RWPE1 (cell line): ENCODE measurements at regions not wholly inside any gene's neighbourhood (a gene's known extent, or its start where the extent isn't known, plus 50 kb on each side); places are given as distances from the start of the nearest gene placed in this dataset.

Source experiments
- CTCF ChIA-PET: fragments of 350-600 bp; sonication (Branson Sonifier 250); formaldehyde crosslinking; extraction: SDS; loops from one replicate; lab custom pipeline; 2021; lab: Yijun Ruan, JAX
- POLR2A ChIA-PET: fragments of 400-600 bp; formaldehyde crosslinking; extraction: SDS; loops from one replicate; lab custom pipeline; 2020; ENCODE audit warnings: antibody characterized with exemption; ENCODE audit not compliant: low non-redundant PET; lab: Yijun Ruan, JAX
- DNase-seq: peaks from one replicate; pipeline ENCODE4 v3.0.0; 2012; ENCODE audit warnings: low spot score
- H3K27ac ChIP-seq: fragments of 450-650 bp; 2 replicates; pipeline ENCODE4 v1.5.1; 2017
- TF ChIP-seq, protein P1 (sequence below): fragments of 450-650 bp; conservative IDR thresholded peaks from 2 replicates; pipeline ENCODE4 v1.5.1; 2017; ENCODE audit warnings: low read depth, mild to moderate bottlenecking

- ChIA-PET POLR2A (no interaction called here), CTCF (interaction anchor here (0.5 kb wide), 1 partner anchor 462 kb away, joined by 3 read pairs; no protein-coding TSS in a partner anchor)
- TF ChIP-seq, protein P1, sequence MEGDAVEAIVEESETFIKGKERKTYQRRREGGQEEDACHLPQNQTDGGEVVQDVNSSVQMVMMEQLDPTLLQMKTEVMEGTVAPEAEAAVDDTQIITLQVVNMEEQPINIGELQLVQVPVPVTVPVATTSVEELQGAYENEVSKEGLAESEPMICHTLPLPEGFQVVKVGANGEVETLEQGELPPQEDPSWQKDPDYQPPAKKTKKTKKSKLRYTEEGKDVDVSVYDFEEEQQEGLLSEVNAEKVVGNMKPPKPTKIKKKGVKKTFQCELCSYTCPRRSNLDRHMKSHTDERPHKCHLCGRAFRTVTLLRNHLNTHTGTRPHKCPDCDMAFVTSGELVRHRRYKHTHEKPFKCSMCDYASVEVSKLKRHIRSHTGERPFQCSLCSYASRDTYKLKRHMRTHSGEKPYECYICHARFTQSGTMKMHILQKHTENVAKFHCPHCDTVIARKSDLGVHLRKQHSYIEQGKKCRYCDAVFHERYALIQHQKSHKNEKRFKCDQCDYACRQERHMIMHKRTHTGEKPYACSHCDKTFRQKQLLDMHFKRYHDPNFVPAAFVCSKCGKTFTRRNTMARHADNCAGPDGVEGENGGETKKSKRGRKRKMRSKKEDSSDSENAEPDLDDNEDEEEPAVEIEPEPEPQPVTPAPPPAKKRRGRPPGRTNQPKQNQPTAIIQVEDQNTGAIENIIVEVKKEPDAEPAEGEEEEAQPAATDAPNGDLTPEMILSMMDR = no peak
- no peak overlapping the region for H3K27ac ChIP-seq
- DNase-seq = no peak
Observed at GRCh38 chr4:27234306-27234899, 373.8 kb downstream of the STIM2 start.

DNA sequence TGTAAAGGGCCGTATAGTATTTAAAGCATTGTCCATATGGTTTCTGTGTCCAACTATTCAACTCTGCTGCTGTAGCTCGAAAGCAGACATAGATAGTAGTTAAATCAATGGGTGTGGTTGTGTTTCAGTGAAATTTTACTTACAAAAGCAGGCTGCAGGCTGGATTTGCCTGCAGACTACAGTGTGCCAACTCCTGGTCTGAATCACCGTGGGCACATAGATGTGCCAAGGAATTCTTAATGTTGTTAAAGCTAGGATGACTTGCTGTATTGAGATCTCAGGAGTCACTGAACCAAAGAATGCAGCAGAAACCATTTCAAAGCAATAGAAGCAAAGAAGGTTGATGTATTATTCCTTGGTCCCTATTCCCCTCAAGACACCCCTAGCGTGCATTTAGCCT, 379.0 kb downstream of the STIM2 start:
- ChIA-PET POLR2A (no interaction called here), CTCF (no interaction called here)
- no peak for DNase-seq
- no peak overlapping the region for H3K27ac ChIP-seq
- TF ChIP-seq, protein P1 = no peak

GRCh38 chr4:27242217-27242616, 381.6 kb downstream of the STIM2 start:
- H3K27ac ChIP-seq = no peak overlapping the region
- TF ChIP-seq, protein P1 = no peak
- POLR2A ChIA-PET = no interaction called here
- no peak for DNase-seq
- CTCF ChIA-PET = no interaction called here

DNA sequence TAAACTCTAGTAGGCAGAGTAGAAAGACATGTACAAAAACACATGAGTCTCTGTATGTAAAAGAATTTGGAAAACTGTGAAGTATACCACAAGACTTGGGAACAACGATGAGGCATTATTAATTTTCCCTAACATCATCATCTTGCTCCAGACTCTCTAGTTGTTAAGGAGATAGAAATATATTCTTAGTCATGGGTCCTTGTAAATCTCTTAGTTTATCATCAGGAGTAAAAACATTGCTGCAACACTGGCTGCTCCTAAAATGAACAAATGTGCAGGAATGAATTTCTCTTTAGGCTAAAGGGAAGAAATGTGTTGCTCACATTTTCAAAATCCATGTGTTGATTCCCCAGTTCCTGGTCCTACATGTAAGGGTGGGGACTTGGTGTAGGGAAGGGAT, 384.6 kb downstream of the STIM2 start:
- TF ChIP-seq, protein P1 = no peak
- no peak for DNase-seq
- POLR2A ChIA-PET = no interaction called here
- H3K27ac ChIP-seq = no peak overlapping the region
- CTCF ChIA-PET = no interaction called here

DNA sequence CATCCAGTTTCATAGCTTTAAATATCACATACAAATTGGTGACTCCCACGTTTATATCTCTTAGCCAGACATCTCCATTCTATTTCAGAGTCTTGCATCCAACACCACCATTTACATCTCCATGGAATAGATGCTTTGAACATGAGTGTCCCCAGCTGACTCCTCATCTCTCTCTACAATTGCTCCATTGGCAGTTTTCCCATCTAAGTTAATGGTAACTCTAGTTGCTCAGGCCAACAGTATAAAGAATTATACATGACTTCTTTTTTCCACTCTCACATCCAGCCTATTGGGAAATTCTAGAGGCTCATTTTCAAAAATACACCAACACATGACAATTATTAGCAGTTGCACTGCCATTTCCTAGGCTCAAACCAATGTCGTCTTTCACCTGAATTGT, 388.2 kb downstream of the STIM2 start:
- DNase-seq = no peak
- ChIA-PET CTCF (no interaction called here), POLR2A (no interaction called here)
- no peak overlapping the region for H3K27ac ChIP-seq
- TF ChIP-seq, protein P1 = no peak

DNA sequence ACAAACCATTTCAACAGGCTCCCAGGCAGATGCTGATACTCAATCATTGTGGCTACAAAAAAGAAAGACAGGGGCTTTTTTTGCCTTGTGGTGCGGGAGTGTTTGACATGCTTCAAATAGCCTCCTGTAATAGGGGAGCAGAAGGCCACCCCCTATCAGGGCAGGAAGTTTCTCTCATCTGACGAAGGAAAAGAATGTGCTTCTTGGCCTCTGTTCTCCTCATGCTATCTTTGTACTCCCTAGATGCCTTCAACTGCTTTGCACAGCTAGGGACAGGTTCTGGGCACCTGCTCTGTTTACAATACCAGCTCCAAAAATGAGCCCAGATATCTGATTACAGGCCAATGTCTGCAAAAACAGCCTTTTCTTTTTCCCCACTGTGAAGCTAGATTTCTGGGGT, 391.1 kb downstream of the STIM2 start:
- ChIA-PET CTCF (no interaction called here), POLR2A (no interaction called here)
- TF ChIP-seq, protein P1 = no peak
- no peak for DNase-seq
- H3K27ac ChIP-seq = no peak overlapping the region
